ENCODE measurements at regions not wholly inside any gene's neighbourhood (a gene's known extent, or its start where the extent isn't known, plus 50 kb on each side); places are given as distances from the start of the nearest gene placed in this dataset.

DNA sequence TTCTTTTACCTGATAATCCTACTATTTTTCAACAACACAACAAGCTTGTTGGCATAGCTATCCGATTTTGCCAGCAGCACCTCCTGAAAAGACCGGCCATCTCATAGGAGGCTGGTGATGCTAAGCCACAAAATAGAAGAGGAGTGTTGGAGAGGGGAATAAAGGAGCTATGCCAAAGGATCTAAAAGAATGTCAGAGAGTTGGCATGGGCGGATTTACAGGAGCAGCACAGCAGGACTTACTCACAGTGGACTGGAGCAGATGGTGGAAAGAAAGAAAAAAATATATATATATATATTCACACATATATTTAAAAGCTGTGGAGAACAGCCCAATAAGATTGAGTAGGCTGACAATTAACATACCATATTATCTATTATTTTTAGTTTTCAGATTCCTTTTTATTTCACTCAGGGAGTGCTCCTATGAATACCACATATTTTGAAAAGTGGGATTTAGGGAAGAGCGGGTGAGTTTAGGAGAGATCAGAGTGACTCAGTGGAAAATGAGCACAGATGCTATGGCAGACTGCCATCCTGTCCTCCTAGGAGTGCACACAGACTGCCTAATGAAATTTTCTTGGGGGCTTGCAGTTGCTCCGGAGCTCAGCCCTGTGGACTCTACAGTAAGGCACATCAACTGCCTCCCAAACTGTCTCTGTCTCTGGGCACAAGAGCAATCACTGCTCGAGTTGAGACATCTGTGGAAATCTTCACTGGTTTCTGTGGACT is 394.4 kb upstream of the CHRM3 start:
- Histone ChIP-seq H3K14ac (ENCODE audit: insufficient read depth, low read length) (no peak overlapping the region), H3K18ac (ENCODE audit: insufficient read length, low read depth, low read length) (no peak overlapping the region), H3K23ac (ENCODE audit: insufficient read length, low read depth, low read length) (no peak overlapping the region), H4K20me1 (ENCODE audit: control insufficient read depth, insufficient read depth, insufficient read length) (no peaks in the 10 kb centered on the region), H3K27me3 (ENCODE audit: insufficient read depth, low read length) (no peaks in the 10 kb centered on the region), H2BK5ac (ENCODE audit: insufficient read length, low read length) (no peak overlapping the region), H3K9me3 (ENCODE audit: control insufficient read depth, low read depth, low read length) (peaks cover 9% of the 10 kb centered on the region), H2BK15ac (ENCODE audit: low read depth, low read length) (no peak overlapping the region), H2AK5ac (ENCODE audit: insufficient read length, low read length) (no peak overlapping the region), H4K5ac (ENCODE audit: insufficient read length, low read depth, low read length) (no peak overlapping the region), H2AFZ (ENCODE audit: low read length) (no peak overlapping the region), H2BK12ac (ENCODE audit: insufficient read length, low read depth, low read length) (no peak overlapping the region), H3K4ac (ENCODE audit: low read depth, low read length) (no peak overlapping the region), H3K4me1 (ENCODE audit: insufficient read depth, low read length) (no peaks in the 10 kb centered on the region), H3T11ph (ENCODE audit: low read length) (no peak overlapping the region), H3K9ac (ENCODE audit: extremely low read depth, insufficient read length, low read length) (no peak overlapping the region), H3K23me2 (ENCODE audit: insufficient read length, low read depth, low read length, poor library complexity, severe bottlenecking) (no peaks in the 10 kb centered on the region), H3K79me2 (ENCODE audit: insufficient read depth, low read length) (no peaks in the 10 kb centered on the region), H4K8ac (replicated peaks; ENCODE audit: insufficient read length, low read depth, low read length) (no peak overlapping the region), H3K27ac (ENCODE audit: insufficient read length, low read depth, low read length) (no peak overlapping the region), H2BK20ac (ENCODE audit: low read depth, low read length, poor library complexity, severe bottlenecking) (no peak overlapping the region), H3K79me1 (ENCODE audit: insufficient read depth, low read depth, low read length, poor library complexity, severe bottlenecking) (no peaks in the 10 kb centered on the region), H2BK120ac (ENCODE audit: low read depth, low read length, poor library complexity, severe bottlenecking) (no peak overlapping the region), H3K56ac (ENCODE audit: insufficient read length, low read depth, low read length) (no peak overlapping the region), H3K4me2 (ENCODE audit: insufficient read depth, insufficient read length, low read length) (no peak overlapping the region), H4K91ac (ENCODE audit: insufficient read length, low read depth, low read length) (no peak overlapping the region)
- DNase-seq = no peak
- WGBS (ENCODE audit: extremely low coverage, insufficient read length, low lambda C conversion rate) = no CpG with 5 or more reads among the region's 6 CpGs
- H3K9me3 Mint-ChIP-seq = peaks cover 12 to 18% of the 10 kb centered on the region in 2 experiments; a peak in 4 of 5 replicates
- no peak overlapping the region for H3K4me3 Mint-ChIP-seq
- H3K36me3 Mint-ChIP-seq (ENCODE audit: insufficient read depth in 1 of 3, low read depth in 3 of 3) = peaks cover 0 to 18% (median 2%) of the 10 kb centered on the region in 3 experiments; a peak in 4 of 7 replicates
- H3K27me3 Mint-ChIP-seq (ENCODE audit: low read depth) = no peaks in the 10 kb centered on the region
- no peak overlapping the region for H3K27ac Mint-ChIP-seq
- H3K4me1 Mint-ChIP-seq = no peaks in the 10 kb centered on the region
- TF ChIP-seq, protein P1, sequence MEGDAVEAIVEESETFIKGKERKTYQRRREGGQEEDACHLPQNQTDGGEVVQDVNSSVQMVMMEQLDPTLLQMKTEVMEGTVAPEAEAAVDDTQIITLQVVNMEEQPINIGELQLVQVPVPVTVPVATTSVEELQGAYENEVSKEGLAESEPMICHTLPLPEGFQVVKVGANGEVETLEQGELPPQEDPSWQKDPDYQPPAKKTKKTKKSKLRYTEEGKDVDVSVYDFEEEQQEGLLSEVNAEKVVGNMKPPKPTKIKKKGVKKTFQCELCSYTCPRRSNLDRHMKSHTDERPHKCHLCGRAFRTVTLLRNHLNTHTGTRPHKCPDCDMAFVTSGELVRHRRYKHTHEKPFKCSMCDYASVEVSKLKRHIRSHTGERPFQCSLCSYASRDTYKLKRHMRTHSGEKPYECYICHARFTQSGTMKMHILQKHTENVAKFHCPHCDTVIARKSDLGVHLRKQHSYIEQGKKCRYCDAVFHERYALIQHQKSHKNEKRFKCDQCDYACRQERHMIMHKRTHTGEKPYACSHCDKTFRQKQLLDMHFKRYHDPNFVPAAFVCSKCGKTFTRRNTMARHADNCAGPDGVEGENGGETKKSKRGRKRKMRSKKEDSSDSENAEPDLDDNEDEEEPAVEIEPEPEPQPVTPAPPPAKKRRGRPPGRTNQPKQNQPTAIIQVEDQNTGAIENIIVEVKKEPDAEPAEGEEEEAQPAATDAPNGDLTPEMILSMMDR (conservative IDR thresholded peaks at IDR 0.05) = no peak
